Heart right ventricle (tissue), 16 donors: ENCODE measurements at regions not wholly inside any gene's neighbourhood (a gene's known extent, or its start where the extent isn't known, plus 50 kb on each side); places are given as distances from the start of the nearest gene placed in this dataset.

Experiments used
- ATAC-seq, 8 donors: fragments of 200-7000 bp; cut with Tn5 transposase; one replicate each; pipeline ENCODE4 v1.9.1; 2020; ENCODE audit warnings: mild to moderate bottlenecking in 8 of 8, moderate library complexity in 8 of 8, moderate number of reproducible peaks in 1 of 8
- DNase-seq, 2 donors: peaks; one replicate each; pipeline ENCODE4 v3.0.0-alpha.2; 2020
- H3K27ac ChIP-seq, 10 donors: fragments of 200-600 bp; sonication (generic) in 2 of 10; one replicate each; pipeline versions ENCODE4 v1.5.0 to v1.8.0; 2020 to 2022; ENCODE audit warnings: mild to moderate bottlenecking in 3 of 10
- H3K27me3 ChIP-seq, 7 donors: fragments of 200-600 bp; one replicate each; pipeline ENCODE4 v1.8.0; 2021 to 2022; ENCODE audit warnings: mild to moderate bottlenecking in 2 of 7
- H3K36me3 ChIP-seq, 9 donors: fragments of 200-600 bp; sonication (generic) in 1 of 9; one replicate each; pipeline versions ENCODE4 v1.5.0 to v1.8.0; 2020 to 2022; ENCODE audit warnings: mild to moderate bottlenecking in 2 of 9
- H3K4me1 ChIP-seq, 9 donors: fragments of 200-600 bp; sonication (generic) in 1 of 9; one replicate each; pipeline versions ENCODE4 v1.5.0 to v1.8.0; 2020 to 2022; ENCODE audit warnings: mild to moderate bottlenecking in 4 of 9
- H3K4me3 ChIP-seq, 10 donors: fragments of 200-600 bp; sonication (generic) in 2 of 10; one replicate each; pipeline versions ENCODE4 v1.5.0 to v1.8.0; 2020 to 2022; ENCODE audit warnings: mild to moderate bottlenecking in 7 of 10, moderate library complexity in 2 of 10
- H3K9me3 ChIP-seq, 11 donors: fragments of 200-600 bp in 10 of 11; sonication (generic) in 2 of 11; one replicate each; pipeline versions ENCODE4 v1.5.0 to v1.8.0; 2013 to 2022; ENCODE audit warnings: mild to moderate bottlenecking in 2 of 11, control low read depth in 1 of 11, moderate library complexity in 1 of 11
- CTCF ChIP-seq, 9 donors: fragments of 200-600 bp; sonication (generic) in 2 of 9; IDR thresholded peaks; one replicate each; pipeline versions ENCODE4 v1.5.0 to v1.8.0; 2021 to 2022; ENCODE audit warnings: antibody characterized with exemption in 9 of 9, mild to moderate bottlenecking in 5 of 9, moderate library complexity in 1 of 9
- WGBS, 2 donors: extraction: QIAGEN DNeasy Blood & Tissue Kit; methylation state at CpG; one replicate each; pipeline ENCODE4 v1.1.7; 2013; ENCODE audit warnings: inconsistent platforms in 1 of 2; 5-methylcytosine and 5-hydroxymethylcytosine counted together
- intact Hi-C, 10 donors: fragments of 100-400 bp; cut with DNase I; formaldehyde crosslinking; loops; one replicate each; pipeline versions ENCODE4 v1.11.1 to v1.14.2; 2022
- donor health status: Arrhythmogenic right ventricular cardiomyopathy.
- donor health status: ischemic (EF 13 %, LVEDD 7.1; RV severe dilation, severe dysfunction).
- donor health status: healthy with polysubstance abuse.
- donor health status: DM: no; HTN: yes; CAD: no.
- donor health status: DM: no; HTN: no; CAD: no.
- donor health status: ischemic (EF 25% LVEDD 6.9; RV normal size, moderate dysfunction).
- donor health status: ischemic (EF 25% LVEDD 5.7; RV mildly dilated, moderate dysfunction).
- donor health status: healthy.
- donor health status: DM: yes; HTN: yes; CAD: no.
- donor health status: Ischemic cardiomyopathy.
- donor health status: ischemic (EF 35%, LVEDD 5.7; RV mildly dilated, moderate dysfunction).
- donor health status: nonischemic (EF 11% LVEDD 7.7; RV severe dilation, severe dysfunction).
- donor health status: DM: yes; HTN: yes; CAD: no.
- donor health status: PGD.
- donor health status: ischemic (EF 29% LVEDD 5.4; RV normal size, mild dysfunction).
- donor health status: nonischemic (EF 23%, LVEDD 6.1; RV moderate dilation, normal function).

- ATAC-seq = no peak
- H3K9me3 ChIP-seq = no peaks in the 10 kb centered on the region
- H3K4me1 ChIP-seq = no peaks in the 10 kb centered on the region
- intact Hi-C loops = no loop called here
- H3K27ac ChIP-seq = no peak overlapping the region
- H3K27me3 ChIP-seq = peaks cover 0 to 10% (median 0%) of the 10 kb centered on the region in 7 donors
- H3K36me3 ChIP-seq = no peaks in the 10 kb centered on the region
- 49 to 64% methylated on average over 3 of the region's 3 CpGs for WGBS, 2 donors
- DNase-seq = no peak
- TF ChIP-seq CTCF (IDR thresholded peaks at IDR 0.05) = no peak
- no peak overlapping the region for H3K4me3 ChIP-seq
Measured at GRCh38 chr16:80309178-80309577, 231.6 kb upstream of the DYNLRB2 start.

GRCh38 chr16:80305410-80305809, 235.4 kb upstream of the DYNLRB2 start:
- Histone ChIP-seq H3K9me3 (no peaks in the 10 kb centered on the region), H3K4me3 (no peak overlapping the region), H3K4me1 (peaks cover 0 to 7% (median 0%) of the 10 kb centered on the region in 9 donors), H3K27me3 (peaks cover 0 to 10% (median 0%) of the 10 kb centered on the region in 7 donors), H3K27ac (no peak overlapping the region), H3K36me3 (no peaks in the 10 kb centered on the region)
- DNase-seq = no peak
- TF ChIP-seq CTCF (IDR thresholded peaks at IDR 0.05) = no peak
- no peak for ATAC-seq
- 81 to 85% methylated on average over 2 of the region's 2 CpGs for WGBS, 2 donors
- intact Hi-C loops = no loop called here

GRCh38 chr16:80303691-80304090, 237.1 kb upstream of the DYNLRB2 start:
- intact Hi-C loops = no loop called here
- TF ChIP-seq CTCF (IDR thresholded peaks at IDR 0.05) = no peak
- WGBS, 2 donors = 29 to 40% methylated on average over 4 of the region's 4 CpGs

GRCh38 chr16:80300876-80301275, 239.9 kb upstream of the DYNLRB2 start:
- Histone ChIP-seq H3K36me3 (no peaks in the 10 kb centered on the region), H3K27ac (no peak overlapping the region), H3K9me3 (no peaks in the 10 kb centered on the region), H3K4me1 (peaks cover 0 to 7% (median 0%) of the 10 kb centered on the region in 9 donors), H3K27me3 (peaks cover 0 to under 1% (median 0%) of the 10 kb centered on the region in 7 donors), H3K4me3 (no peak overlapping the region)
- no peak for TF ChIP-seq CTCF (IDR thresholded peaks at IDR 0.05)
- ATAC-seq (no peak), DNase-seq (no peak)
- intact Hi-C loops = no loop called here

More at GRCh38 chr16:80303691-80304090, 237.1 kb upstream of the DYNLRB2 start:
- peaks cover 0 to 7% (median 0%) of the 10 kb centered on the region in 9 donors for H3K4me1 ChIP-seq
- DNase-seq = no peak
- peaks cover 0 to 6% (median 0%) of the 10 kb centered on the region in 7 donors for H3K27me3 ChIP-seq
- no peak overlapping the region for H3K4me3 ChIP-seq
- H3K36me3 ChIP-seq = no peaks in the 10 kb centered on the region
- H3K27ac ChIP-seq = no peak overlapping the region
- H3K9me3 ChIP-seq = no peaks in the 10 kb centered on the region
- ATAC-seq = no peak
